HG02884 (cell line): ENCODE measurements at regions not wholly inside any gene's neighbourhood (a gene's known extent, or its start where the extent isn't known, plus 50 kb on each side); places are given as distances from the start of the nearest gene placed in this dataset.

ENCODE experiments used
- ATAC-seq: cut with Tn5 transposase; IDR thresholded peaks from one replicate; pipeline ENCODE4 v1.9.1; 2021; ENCODE audit warnings: mild to moderate bottlenecking, moderate library complexity; ENCODE audit not compliant: unreplicated experiment

- ATAC-seq = no peak
These were observed 64.1 kb upstream of the EEPD1 start for GRCh38 chr7:36088966-36089365.

GRCh38 chr7:36090976-36091873 is 61.8 kb upstream of the EEPD1 start:
- no peak for ATAC-seq

GRCh38 chr7:36091874-36092176 is 61.2 kb upstream of the EEPD1 start:
- no peak for ATAC-seq

GRCh38 chr7:36092221-36092771 is 60.8 kb upstream of the EEPD1 start:
- no peak for ATAC-seq

GRCh38 chr7:36096460-36097095 is 56.5 kb upstream of the EEPD1 start:
- ATAC-seq = no peak

- ATAC-seq = no peak
These were observed 55.0 kb upstream of the EEPD1 start for GRCh38 chr7:36098096-36098495.

- ATAC-seq = no peak
These were observed 52.8 kb upstream of the EEPD1 start for GRCh38 chr7:36100226-36100625.

GRCh38 chr7:36100634-36101033 is 52.4 kb upstream of the EEPD1 start:
- no peak for ATAC-seq
